GM12878 (cell line): ENCODE measurements at regions not wholly inside any gene's neighbourhood (a gene's known extent, or its start where the extent isn't known, plus 50 kb on each side); places are given as distances from the start of the nearest gene placed in this dataset.

ENCODE experiments used
- ATAC-seq: fragments of 200-7000 bp; cut with Tn5 transposase; 3 replicates; pipeline ENCODE4 v1.9.1; 2020; ENCODE audit warnings: mild to moderate bottlenecking, moderate library complexity
- BruUV-seq: library from RNA; stranded (reverse); fragments of 400-500 nt; replicated peaks from 2 replicates; lab custom pipeline; 2021; lab: Mats Ljungman, UMichigan
- CTCF ChIA-PET: fragments of 300-600 bp; sonication (Branson Sonifier 250); formaldehyde crosslinking; extraction: SDS; loops from one replicate; lab custom pipeline; 2021; ENCODE audit warnings: inconsistent platforms; lab: Yijun Ruan, JAX
- POLR2A ChIA-PET: fragments of 350-600 bp; formaldehyde crosslinking; extraction: SDS; loops from one replicate; lab custom pipeline; 2021; ENCODE audit warnings: inconsistent platforms; lab: Charles Lee
- RAD21 ChIA-PET: fragments of 300-600 bp; sonication (Branson Sonifier 250); formaldehyde crosslinking; loops from one replicate; lab custom pipeline; 2023; ENCODE audit warnings: antibody characterized with exemption; ENCODE audit not compliant: unreplicated experiment; lab: Charles Lee
- SMC1A ChIA-PET: fragments of 300-600 bp; sonication (Branson Sonifier 250); formaldehyde crosslinking; loops from one replicate; lab custom pipeline; 2023; ENCODE audit not compliant: unreplicated experiment, uncharacterized antibody; lab: Charles Lee
- DNase-seq: peaks from one replicate; pipeline ENCODE4 v3.0.0-alpha.2; 2011; ENCODE audit warnings: low read depth, low spot score
- FAIRE-seq: peaks from 3 replicates; lab custom pipeline; 2011; peaks lifted over from hg19 to GRCh38; lab: Jason Lieb, UNC
- H2AFZ ChIP-seq: 2 replicates; pipeline ENCODE4 v1.6.0; 2011; ENCODE audit warnings: low read depth, low read length, control low read depth; ENCODE audit not compliant: control insufficient read depth
- H3K27ac ChIP-seq: 2 replicates; pipeline ENCODE4 v1.5.1; 2011; ENCODE audit warnings: control low read depth; ENCODE audit not compliant: control insufficient read depth, insufficient read depth
- H3K27me3 ChIP-seq, 2 experiments: replicated peaks in 1 of 2; 2 replicates each; pipeline versions ENCODE4 v1.6.0 to v1.6.1; 2011; ENCODE audit warnings: low read length in 1 of 2; ENCODE audit not compliant: control insufficient read depth in 2 of 2, insufficient read depth in 2 of 2
- H3K36me3 ChIP-seq, 2 experiments: 2 replicates each; pipeline ENCODE4 v1.5.1; 2011; ENCODE audit warnings: low read length in 1 of 2; ENCODE audit not compliant: control insufficient read depth in 2 of 2, insufficient read depth in 2 of 2
- H3K4me1 ChIP-seq: 2 replicates; pipeline ENCODE4 v1.6.1; 2011; ENCODE audit warnings: mild to moderate bottlenecking, low read length, moderate library complexity, mixed read lengths; ENCODE audit not compliant: control insufficient read depth, insufficient read depth
- H3K4me2 ChIP-seq: 2 replicates; pipeline ENCODE4 v1.6.0; 2011; ENCODE audit warnings: control low read depth; ENCODE audit not compliant: control insufficient read depth, insufficient read depth
- H3K4me3 ChIP-seq: fragments of 200-600 bp; sonication (generic); 2 replicates; pipeline ENCODE4 v1.5.1; 2016
- H3K79me2 ChIP-seq: 2 replicates; pipeline ENCODE4 v1.6.0; 2011; ENCODE audit warnings: low read length; ENCODE audit not compliant: control insufficient read depth, insufficient read depth
- H3K9ac ChIP-seq: 2 replicates; pipeline ENCODE4 v1.8.0; 2011; ENCODE audit warnings: low read length, control low read depth, mixed read lengths; ENCODE audit not compliant: control insufficient read depth, insufficient read depth
- H3K9me3 ChIP-seq: replicated peaks from 3 replicates; pipeline ENCODE4 v1.5.1; 2011; ENCODE audit warnings: mild to moderate bottlenecking, low read length; ENCODE audit not compliant: control insufficient read depth, insufficient read depth
- H4K20me1 ChIP-seq: 2 replicates; pipeline ENCODE4 v1.6.0; 2011; ENCODE audit not compliant: control insufficient read depth, insufficient read depth
- ATF2 ChIP-seq: IDR thresholded peaks from 2 replicates; pipeline ENCODE4 v1.6.1; 2012; ENCODE audit warnings: low read length, inconsistent platforms
- ATF3 ChIP-seq: IDR thresholded peaks from 2 replicates; pipeline ENCODE4 v1.6.1; 2011; ENCODE audit warnings: low read depth, mild to moderate bottlenecking, low read length, moderate library complexity, borderline replicate concordance; ENCODE audit errors: extremely low read depth
- E2F4 ChIP-seq: IDR thresholded peaks from 2 replicates; pipeline ENCODE4 v1.6.1; 2012; ENCODE audit warnings: low read depth, low read length, improper control_type of control experiment
- EP300 ChIP-seq, 2 experiments: fragments of 150-350 bp in 1 of 2; IDR thresholded peaks; 2 replicates each; pipeline ENCODE4 v1.6.1; 2011 to 2012; ENCODE audit warnings: low read depth in 2 of 2, low read length in 2 of 2, borderline replicate concordance in 1 of 2, improper control_type of control experiment in 1 of 2, inconsistent platforms in 1 of 2; ENCODE audit not compliant: control insufficient read depth in 1 of 2
- GATAD2B ChIP-seq: fragments of 450-650 bp; conservative IDR thresholded peaks from 2 replicates; pipeline ENCODE4 v1.6.1; 2017; ENCODE audit warnings: low read depth, mild to moderate bottlenecking, moderate library complexity
- IRF3 ChIP-seq: fragments of 450-650 bp; IDR thresholded peaks from 2 replicates; pipeline ENCODE4 v1.6.1; 2014; ENCODE audit warnings: mild to moderate bottlenecking
- SMAD5 ChIP-seq: IDR thresholded peaks from 2 replicates; pipeline ENCODE4 v1.6.1; 2016; ENCODE audit warnings: antibody characterized with exemption, low read depth
- SMARCA5 ChIP-seq: fragments of 450-650 bp; IDR thresholded peaks from 2 replicates; pipeline ENCODE4 v1.6.1; 2017; ENCODE audit warnings: mild to moderate bottlenecking
- USF1 ChIP-seq: IDR thresholded peaks from 2 replicates; pipeline ENCODE4 v1.6.1; 2011; ENCODE audit warnings: borderline replicate concordance, low read depth, mild to moderate bottlenecking, moderate library complexity, mixed read lengths, low read length; ENCODE audit not compliant: insufficient read depth; ENCODE audit errors: extremely low read length
- ZBTB40 ChIP-seq: fragments of 450-650 bp; IDR thresholded peaks from 2 replicates; pipeline ENCODE4 v1.6.1; 2016; ENCODE audit warnings: mild to moderate bottlenecking, moderate library complexity, borderline replicate concordance
- ZNF207 ChIP-seq: fragments of 450-650 bp; IDR thresholded peaks from 2 replicates; pipeline ENCODE4 v1.6.1; 2014; ENCODE audit warnings: antibody characterized with exemption, mild to moderate bottlenecking, borderline replicate concordance
- ZSCAN29 ChIP-seq: fragments of 450-650 bp; IDR thresholded peaks from 2 replicates; pipeline ENCODE4 v1.6.1; 2017; ENCODE audit warnings: mild to moderate bottlenecking, moderate library complexity
- WGBS: methylation state at CpG from one replicate; pipeline ENCODE4 v1.1.6; 2016; ENCODE audit warnings: low lambda C conversion rate; ENCODE audit not compliant: insufficient replicate concordance, insufficient coverage; ENCODE audit errors: missing lambda C conversion rate; 5-methylcytosine and 5-hydroxymethylcytosine counted together
- in situ Hi-C: fragments of 300-500 bp; cut with MboI; formaldehyde crosslinking; loops from 9 replicates; pipeline ENCODE4 v1.14.3; 2018; ENCODE audit warnings: mixed read lengths
- intact Hi-C: fragments of 100-400 bp; cut with micrococcal nuclease; formaldehyde crosslinking; loops from one replicate; pipeline ENCODE4 v1.14.2; 2022; ENCODE audit not compliant: unreplicated experiment

GRCh38 chr11:87394924-87395323 is 357.2 kb downstream of the TMEM135 start:
- POLR2A ChIA-PET: no interaction called here
- Histone ChIP-seq H2AFZ (no peak overlapping the region), H3K27me3 (no peaks in the 10 kb centered on the region), H4K20me1 (no peaks in the 10 kb centered on the region), H3K36me3 (no peaks in the 10 kb centered on the region), H3K4me2 (no peak overlapping the region), H3K9me3 (no peaks in the 10 kb centered on the region), H3K4me3 (no peak overlapping the region), H3K9ac (no peak overlapping the region), H3K79me2 (no peaks in the 10 kb centered on the region), H3K4me1 (no peaks in the 10 kb centered on the region), H3K27ac (no peak overlapping the region)
- RAD21 ChIA-PET: no interaction called here
- BruUV-seq: no TSS peak
- DNase-seq (no peak), FAIRE-seq (no peak), ATAC-seq (no peak)
- CTCF ChIA-PET: no interaction called here
- in situ Hi-C loops: no loop called here
- intact Hi-C loops: no loop called here
- 3% methylated on average over 1 of the region's 1 CpG for WGBS
- SMC1A ChIA-PET: no interaction called here
- TF ChIP-seq ZSCAN29: no peak
- TF ChIP-seq ZNF207: no peak
- no peak for TF ChIP-seq SMAD5
- no peak for TF ChIP-seq GATAD2B
- TF ChIP-seq E2F4: no peak
- no peak for TF ChIP-seq ATF3
- TF ChIP-seq EP300 (IDR thresholded peaks at IDR 0.05; ENCODE audit: borderline replicate concordance in 1 of 2, control insufficient read depth in 1 of 2, low read depth in 2 of 2, low read length in 2 of 2): no peak
- no peak for TF ChIP-seq SMARCA5
- no peak for TF ChIP-seq IRF3
- no peak for TF ChIP-seq USF1
- TF ChIP-seq ATF2: no peak
- no peak for TF ChIP-seq ZBTB40
